ENCODE measurements at regions not wholly inside any gene's neighbourhood (a gene's known extent, or its start where the extent isn't known, plus 50 kb on each side); places are given as distances from the start of the nearest gene placed in this dataset.

GRCh38 chr2:186130748-186131641, 355.1 kb upstream of the ZC3H15 start:
- no peaks in the 10 kb centered on the region for H3K36me3 Mint-ChIP-seq (ENCODE audit: low read depth)
- no peak for DNase-seq
- peaks cover 38% of the 10 kb centered on the region for H3K9me3 Mint-ChIP-seq
- no peaks in the 10 kb centered on the region for H3K27me3 Mint-ChIP-seq (ENCODE audit: insufficient read depth)
- no peak overlapping the region for H3K4me3 Mint-ChIP-seq
- TF ChIP-seq CTCF (IDR thresholded peaks at IDR 0.05) = no peak
- no peak overlapping the region for H3K27ac Mint-ChIP-seq
- no peaks in the 10 kb centered on the region for H3K4me1 Mint-ChIP-seq (ENCODE audit: low read depth)

- TF ChIP-seq CTCF (IDR thresholded peaks at IDR 0.05) = no peak
- Mint-ChIP-seq H3K27me3 (ENCODE audit: insufficient read depth) (no peaks in the 10 kb centered on the region), H3K9me3 (peaks cover 36% of the 10 kb centered on the region), H3K4me3 (no peak overlapping the region), H3K36me3 (ENCODE audit: low read depth) (no peaks in the 10 kb centered on the region), H3K27ac (no peak overlapping the region), H3K4me1 (ENCODE audit: low read depth) (no peaks in the 10 kb centered on the region)
- no peak for DNase-seq
Measured at GRCh38 chr2:186135686-186136085, 350.4 kb upstream of the ZC3H15 start.

- Mint-ChIP-seq H3K4me1 (ENCODE audit: low read depth) (no peaks in the 10 kb centered on the region), H3K9me3 (peaks cover 36% of the 10 kb centered on the region)
- no peak for DNase-seq
Measured at GRCh38 chr2:186136860-186137259, 349.2 kb upstream of the ZC3H15 start.

GRCh38 chr2:186138845-186139244, 347.2 kb upstream of the ZC3H15 start:
- Mint-ChIP-seq H3K9me3 (peaks cover 34% of the 10 kb centered on the region), H3K36me3 (ENCODE audit: low read depth) (no peaks in the 10 kb centered on the region), H3K27me3 (ENCODE audit: insufficient read depth) (no peaks in the 10 kb centered on the region), H3K4me1 (ENCODE audit: low read depth) (no peaks in the 10 kb centered on the region), H3K27ac (no peak overlapping the region), H3K4me3 (no peak overlapping the region)
- no peak for DNase-seq
- TF ChIP-seq CTCF (IDR thresholded peaks at IDR 0.05) = no peak

More at GRCh38 chr2:186136860-186137259, 349.2 kb upstream of the ZC3H15 start:
- no peaks in the 10 kb centered on the region for H3K27me3 Mint-ChIP-seq (ENCODE audit: insufficient read depth)
- no peak for TF ChIP-seq CTCF (IDR thresholded peaks at IDR 0.05)
- H3K27ac Mint-ChIP-seq = no peak overlapping the region
- H3K36me3 Mint-ChIP-seq (ENCODE audit: low read depth) = no peaks in the 10 kb centered on the region
- H3K4me3 Mint-ChIP-seq = no peak overlapping the region

GRCh38 chr2:186159101-186159500, 327.0 kb upstream of the ZC3H15 start:
- Mint-ChIP-seq H3K36me3 (ENCODE audit: low read depth) (no peaks in the 10 kb centered on the region; the same call in 1 of the 2 replicates), H3K27ac (no peak overlapping the region), H3K9me3 (peaks cover 58% of the 10 kb centered on the region), H3K27me3 (ENCODE audit: insufficient read depth) (no peaks in the 10 kb centered on the region), H3K4me1 (ENCODE audit: low read depth) (no peaks in the 10 kb centered on the region), H3K4me3 (no peak overlapping the region)
- TF ChIP-seq CTCF (IDR thresholded peaks at IDR 0.05) = no peak
- no peak for DNase-seq
